Astrocyte (in vitro differentiated cells and primary cell): ENCODE measurements at regions not wholly inside any gene's neighbourhood (a gene's known extent, or its start where the extent isn't known, plus 50 kb on each side); places are given as distances from the start of the nearest gene placed in this dataset.

ENCODE experiments used
- DNase-seq: peaks from one replicate; pipeline ENCODE4 v3.0.0-alpha.2; 2010; ENCODE audit warnings: low read depth
- FAIRE-seq: peaks from 2 replicates; lab custom pipeline; 2011; peaks lifted over from hg19 to GRCh38; lab: Jason Lieb, UNC
- H2AFZ ChIP-seq: 2 replicates; pipeline ENCODE4 v1.6.0; 2012; ENCODE audit warnings: low read depth, low read length, inconsistent platforms
- H3K27ac ChIP-seq: 2 replicates; pipeline ENCODE4 v1.5.1; 2011; ENCODE audit warnings: low read depth, low read length, inconsistent platforms
- H3K27me3 ChIP-seq: 2 replicates; pipeline ENCODE4 v1.6.0; 2011; ENCODE audit warnings: low read length, inconsistent platforms; ENCODE audit not compliant: insufficient read depth
- H3K36me3 ChIP-seq: 2 replicates; pipeline ENCODE4 v1.5.1; 2011; ENCODE audit warnings: low read length, inconsistent platforms; ENCODE audit not compliant: insufficient read depth
- H3K4me1 ChIP-seq: 2 replicates; pipeline ENCODE4 v1.5.1; 2011; ENCODE audit warnings: low read length, inconsistent platforms; ENCODE audit not compliant: insufficient read depth
- H3K4me2 ChIP-seq: 2 replicates; pipeline ENCODE4 v1.6.0; 2012; ENCODE audit warnings: low read length, inconsistent platforms
- H3K4me3 ChIP-seq: 2 replicates; pipeline ENCODE4 v1.5.1; 2011; ENCODE audit warnings: low read depth, mild to moderate bottlenecking, low read length, inconsistent platforms; ENCODE audit not compliant: insufficient read depth
- H3K79me2 ChIP-seq: 2 replicates; pipeline ENCODE4 v1.6.0; 2012; ENCODE audit warnings: mild to moderate bottlenecking, low read length, inconsistent platforms; ENCODE audit not compliant: insufficient read depth
- H3K9ac ChIP-seq: 2 replicates; pipeline ENCODE4 v1.6.0; 2012; ENCODE audit warnings: mild to moderate bottlenecking, low read length, inconsistent platforms
- H3K9me3 ChIP-seq: 2 replicates; pipeline ENCODE4 v1.5.1; 2012; ENCODE audit warnings: low read depth, mild to moderate bottlenecking, low read length, inconsistent platforms; ENCODE audit not compliant: insufficient read depth
- H4K20me1 ChIP-seq: 2 replicates; pipeline ENCODE4 v1.6.0; 2012; ENCODE audit warnings: low read length, inconsistent platforms; ENCODE audit not compliant: insufficient read depth
- H3K27ac Mint-ChIP-seq: one replicate; pipeline ENCODE4 v1.8.0; 2021; ENCODE audit warnings: mild to moderate bottlenecking, mixed read lengths; ENCODE audit not compliant: unreplicated experiment
- H3K27me3 Mint-ChIP-seq: one replicate; pipeline ENCODE4 v1.8.0; 2021; ENCODE audit warnings: low read depth, mixed read lengths; ENCODE audit not compliant: unreplicated experiment
- H3K36me3 Mint-ChIP-seq: one replicate; pipeline ENCODE4 v1.8.0; 2021; ENCODE audit warnings: low read depth, mixed read lengths; ENCODE audit not compliant: unreplicated experiment
- H3K4me1 Mint-ChIP-seq: one replicate; pipeline ENCODE4 v1.8.0; 2021; ENCODE audit warnings: low read depth, mixed read lengths; ENCODE audit not compliant: unreplicated experiment
- H3K4me3 Mint-ChIP-seq: one replicate; pipeline ENCODE4 v1.8.0; 2021; ENCODE audit warnings: mild to moderate bottlenecking, moderate library complexity, mixed read lengths; ENCODE audit not compliant: unreplicated experiment
- H3K9me3 Mint-ChIP-seq: one replicate; pipeline ENCODE4 v1.8.0; 2021; ENCODE audit warnings: mild to moderate bottlenecking, mixed read lengths; ENCODE audit not compliant: unreplicated experiment
- CTCF ChIP-seq: IDR thresholded peaks from 2 replicates; pipeline ENCODE4 v1.5.1; 2011; ENCODE audit warnings: low read depth, mild to moderate bottlenecking, inconsistent platforms, low read length, moderate library complexity; ENCODE audit not compliant: insufficient read depth
- EZH2 ChIP-seq: IDR thresholded peaks from 2 replicates; pipeline ENCODE4 v1.6.1; 2012; ENCODE audit warnings: mild to moderate bottlenecking, low read length, inconsistent platforms; ENCODE audit not compliant: insufficient read depth

GRCh38 chr5:135243556-135244285 is 155.3 kb downstream of the MACROH2A1 start:
- no peak overlapping the region for H3K27ac Mint-ChIP-seq
- Histone ChIP-seq H3K36me3 (no peaks in the 10 kb centered on the region), H3K27me3 (no peaks in the 10 kb centered on the region), H3K79me2 (no peaks in the 10 kb centered on the region), H3K27ac (no peak overlapping the region), H3K9me3 (no peaks in the 10 kb centered on the region), H2AFZ (no peak overlapping the region), H3K4me2 (no peak overlapping the region), H4K20me1 (no peaks in the 10 kb centered on the region), H3K4me1 (peaks cover 51% of the 10 kb centered on the region), H3K4me3 (no peak overlapping the region), H3K9ac (no peak overlapping the region)
- H3K36me3 Mint-ChIP-seq = no peaks in the 10 kb centered on the region
- no peak for DNase-seq
- H3K9me3 Mint-ChIP-seq = peaks cover 3% of the 10 kb centered on the region
- no peak overlapping the region for H3K4me3 Mint-ChIP-seq
- H3K27me3 Mint-ChIP-seq = peaks cover 12% of the 10 kb centered on the region
- TF ChIP-seq CTCF (no peak), EZH2 (no peak)
- FAIRE-seq = no peak
- peaks cover 38% of the 10 kb centered on the region for H3K4me1 Mint-ChIP-seq

- DNase-seq = peak; percentile 39
- H3K36me3 Mint-ChIP-seq = no peaks in the 10 kb centered on the region
- Histone ChIP-seq H3K4me1 (peaks cover 51% of the 10 kb centered on the region), H3K9me3 (no peaks in the 10 kb centered on the region), H3K79me2 (no peaks in the 10 kb centered on the region), H3K9ac (no peak overlapping the region), H3K4me3 (no peak overlapping the region), H4K20me1 (no peaks in the 10 kb centered on the region), H3K27ac (no peak overlapping the region), H2AFZ (no peak overlapping the region), H3K36me3 (no peaks in the 10 kb centered on the region), H3K4me2 (no peak overlapping the region), H3K27me3 (no peaks in the 10 kb centered on the region)
- FAIRE-seq = no peak
- no peak overlapping the region for H3K4me3 Mint-ChIP-seq
- H3K9me3 Mint-ChIP-seq = peaks cover 3% of the 10 kb centered on the region
- H3K27me3 Mint-ChIP-seq = peaks cover 12% of the 10 kb centered on the region
- TF ChIP-seq EZH2 = no peak
- no peak for TF ChIP-seq CTCF
- H3K27ac Mint-ChIP-seq = no peak overlapping the region
- H3K4me1 Mint-ChIP-seq = peaks cover 37% of the 10 kb centered on the region
Measured at GRCh38 chr5:135242866-135243555, 156.0 kb downstream of the MACROH2A1 start.
